ENCODE measurements at regions not wholly inside any gene's neighbourhood (a gene's known extent, or its start where the extent isn't known, plus 50 kb on each side); places are given as distances from the start of the nearest gene placed in this dataset.

- no peaks in the 10 kb centered on the region for H3K36me3 ChIP-seq
- in situ Hi-C loops (cut with MboI; ENCODE audit: low sequenced_read_pairs in 4 of 4), result no loop called here
- H3K4me1 ChIP-seq, result peaks cover 0 to 9% of the 10 kb centered on the region in 2 donors
- peak; percentile 67 to 76 for TF ChIP-seq POLR2A (IDR thresholded peaks at IDR 0.05)
- TF ChIP-seq, protein P1, sequence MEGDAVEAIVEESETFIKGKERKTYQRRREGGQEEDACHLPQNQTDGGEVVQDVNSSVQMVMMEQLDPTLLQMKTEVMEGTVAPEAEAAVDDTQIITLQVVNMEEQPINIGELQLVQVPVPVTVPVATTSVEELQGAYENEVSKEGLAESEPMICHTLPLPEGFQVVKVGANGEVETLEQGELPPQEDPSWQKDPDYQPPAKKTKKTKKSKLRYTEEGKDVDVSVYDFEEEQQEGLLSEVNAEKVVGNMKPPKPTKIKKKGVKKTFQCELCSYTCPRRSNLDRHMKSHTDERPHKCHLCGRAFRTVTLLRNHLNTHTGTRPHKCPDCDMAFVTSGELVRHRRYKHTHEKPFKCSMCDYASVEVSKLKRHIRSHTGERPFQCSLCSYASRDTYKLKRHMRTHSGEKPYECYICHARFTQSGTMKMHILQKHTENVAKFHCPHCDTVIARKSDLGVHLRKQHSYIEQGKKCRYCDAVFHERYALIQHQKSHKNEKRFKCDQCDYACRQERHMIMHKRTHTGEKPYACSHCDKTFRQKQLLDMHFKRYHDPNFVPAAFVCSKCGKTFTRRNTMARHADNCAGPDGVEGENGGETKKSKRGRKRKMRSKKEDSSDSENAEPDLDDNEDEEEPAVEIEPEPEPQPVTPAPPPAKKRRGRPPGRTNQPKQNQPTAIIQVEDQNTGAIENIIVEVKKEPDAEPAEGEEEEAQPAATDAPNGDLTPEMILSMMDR (IDR thresholded peaks at IDR 0.05 in 4 of 5, conservative IDR thresholded peaks at IDR 0.05 in 1 of 5), result no peak
- H3K9me3 ChIP-seq, result no peaks in the 10 kb centered on the region
- ATAC-seq (peak; percentile 87 to 92), DNase-seq (peak; percentile 63 to 82)
- H3K4me3 ChIP-seq, result peak overlapping the region; percentile 60 to 78 (median 66)
- peak overlapping the region; percentile 60 to 88 (median 77) for H3K27ac ChIP-seq
- intact Hi-C loops (cut with DNase I; ENCODE audit: low total_unique reads), result loop anchor here (1.0 kb wide), 1 partner anchor 98 kb away; the partner anchor contains the start of gene INSIG2
- H3K27me3 ChIP-seq, result no peaks in the 10 kb centered on the region
Measured at GRCh38 chr2:118186110-118186857, 98.0 kb downstream of the INSIG2 start.

DNA sequence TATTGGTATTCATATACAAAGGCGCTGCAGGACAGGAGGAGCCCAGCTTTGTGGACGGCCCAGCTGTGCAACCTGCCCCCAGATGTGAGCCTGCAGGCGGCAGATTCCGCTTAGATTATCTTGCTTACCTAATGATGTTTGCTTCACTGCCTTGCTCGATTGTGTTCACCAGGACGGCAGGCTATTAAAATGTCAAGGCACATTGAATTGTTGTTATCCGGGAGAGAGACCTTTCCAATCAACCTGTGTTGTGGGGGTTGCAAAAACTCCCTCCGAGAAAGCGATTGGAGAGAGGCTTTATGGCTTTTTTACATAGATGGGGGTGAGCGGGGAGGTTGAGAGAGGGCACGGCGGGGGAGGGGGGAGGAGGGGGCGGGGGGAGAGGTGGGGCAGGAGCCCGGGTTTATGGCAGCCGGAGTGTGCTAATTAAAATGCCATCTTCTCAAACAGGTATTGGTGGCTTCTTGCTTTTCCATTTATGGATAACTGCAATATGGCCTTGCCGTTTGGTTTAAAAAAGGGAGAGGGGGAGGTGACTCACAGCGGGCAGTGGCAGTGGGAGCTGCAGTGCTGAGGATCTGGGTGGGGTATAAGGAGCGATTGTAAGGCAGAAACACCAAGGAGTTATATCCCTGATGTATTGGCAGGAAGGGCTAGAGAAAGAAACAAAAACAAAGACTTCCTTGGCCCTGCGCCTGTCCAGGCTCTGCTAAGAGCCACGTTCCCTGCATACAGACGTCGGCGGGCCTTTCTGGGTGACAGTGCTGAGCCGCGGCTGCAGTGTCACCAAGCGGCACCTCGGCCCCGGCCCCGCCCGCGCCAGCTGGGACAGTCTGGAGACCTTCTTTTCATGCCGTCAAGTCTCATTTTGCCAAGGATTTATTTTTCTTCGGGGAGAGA lies 97.2 kb downstream of the INSIG2 start:
- H3K4me1 ChIP-seq, result peaks cover 0 to 9% of the 10 kb centered on the region in 2 donors
- TF ChIP-seq, protein P1 (IDR thresholded peaks at IDR 0.05 in 4 of 5, conservative IDR thresholded peaks at IDR 0.05 in 1 of 5), result no peak
- TF ChIP-seq POLR2A (IDR thresholded peaks at IDR 0.05), result no peak
- intact Hi-C loops (cut with DNase I; ENCODE audit: low total_unique reads), result loop anchor here (1.0 kb wide), 1 partner anchor 97 kb away; the partner anchor contains the start of gene INSIG2

DNA sequence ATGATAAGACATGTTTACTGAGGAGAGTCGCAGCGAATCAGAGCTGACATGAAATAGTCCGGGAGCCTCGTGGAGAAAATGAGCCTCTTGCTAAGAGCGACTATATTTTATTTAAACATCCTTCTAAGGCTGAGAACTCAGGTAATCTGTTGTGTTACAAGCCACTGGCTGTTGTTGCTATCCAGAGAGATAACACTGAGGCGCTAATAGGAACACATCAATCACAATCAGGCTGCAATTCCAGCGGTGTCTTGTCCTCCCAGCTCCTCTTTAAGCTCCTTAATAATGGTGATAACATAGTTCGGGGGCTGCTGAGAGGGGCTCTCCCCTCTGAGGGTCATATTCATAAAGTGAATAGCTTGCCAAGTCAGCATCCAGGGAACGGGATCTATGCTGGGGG lies 95.1 kb downstream of the INSIG2 start:
- H3K9me3 ChIP-seq, result no peaks in the 10 kb centered on the region
- H3K4me3 ChIP-seq, result no peak overlapping the region
- ATAC-seq (no peak), DNase-seq (no peak)
- in situ Hi-C loops (cut with MboI; ENCODE audit: low sequenced_read_pairs in 4 of 4) (no loop called here), intact Hi-C loops (cut with DNase I; ENCODE audit: low total_unique reads) (no loop called here)
- TF ChIP-seq, protein P1 (IDR thresholded peaks at IDR 0.05 in 4 of 5, conservative IDR thresholded peaks at IDR 0.05 in 1 of 5), result no peak
- TF ChIP-seq POLR2A (IDR thresholded peaks at IDR 0.05), result no peak
- H3K27me3 ChIP-seq, result no peaks in the 10 kb centered on the region
- H3K27ac ChIP-seq, result no peak overlapping the region
- H3K36me3 ChIP-seq, result no peaks in the 10 kb centered on the region
- peaks cover 0 to 9% of the 10 kb centered on the region in 2 donors for H3K4me1 ChIP-seq

More for the DNA sequence above, 97.2 kb downstream of the INSIG2 start:
- Histone ChIP-seq H3K9me3 (no peaks in the 10 kb centered on the region), H3K4me3 (peak overlapping the region; percentile 60 to 78 (median 66)), H3K27me3 (no peaks in the 10 kb centered on the region), H3K27ac (peak overlapping the region; percentile 60 to 88 (median 77)), H3K36me3 (no peaks in the 10 kb centered on the region)
- in situ Hi-C loops (cut with MboI; ENCODE audit: low sequenced_read_pairs in 4 of 4), result no loop called here
- DNase-seq (peak in 1 of 2 donors; percentile 42), ATAC-seq (peak; percentile 74 to 84)

GRCh38 chr2:118179445-118179844 lies 91.2 kb downstream of the INSIG2 start:
- H3K27me3 ChIP-seq, result no peaks in the 10 kb centered on the region
- H3K4me3 ChIP-seq, result no peak overlapping the region
- no peak overlapping the region for H3K27ac ChIP-seq
- no peaks in the 10 kb centered on the region for H3K4me1 ChIP-seq
- intact Hi-C loops (cut with DNase I; ENCODE audit: low total_unique reads), result no loop called here
- TF ChIP-seq, protein P1 (IDR thresholded peaks at IDR 0.05 in 4 of 5, conservative IDR thresholded peaks at IDR 0.05 in 1 of 5), result no peak
- no peak for TF ChIP-seq POLR2A (IDR thresholded peaks at IDR 0.05)
- in situ Hi-C loops (cut with MboI; ENCODE audit: low sequenced_read_pairs in 4 of 4), result no loop called here
- DNase-seq (no peak), ATAC-seq (no peak)
- no peaks in the 10 kb centered on the region for H3K9me3 ChIP-seq
- no peaks in the 10 kb centered on the region for H3K36me3 ChIP-seq
